ENCODE measurements at regions not wholly inside any gene's neighbourhood (a gene's known extent, or its start where the extent isn't known, plus 50 kb on each side); places are given as distances from the start of the nearest gene placed in this dataset.
"Not testable (repeated sequence)": the region's sequence is repeated elsewhere in the genome, so short reads cannot be mapped to it uniquely, and the experiment has no call there.

GRCh38 chr7:106749165-106749564, 88.2 kb upstream of the CCDC71L start:
- peaks cover 7% of the 10 kb centered on the region for H3K36me3 ChIP-seq (replicated peaks; ENCODE audit: low read depth, low read length)
- H3K27ac ChIP-seq (ENCODE audit: low read length) = no peak overlapping the region
- no peak overlapping the region for H3K9ac ChIP-seq (ENCODE audit: low read length)
- H3K9me3 ChIP-seq (ENCODE audit: insufficient read depth, low read length) = no peaks in the 10 kb centered on the region
- H4K20me1 ChIP-seq (ENCODE audit: insufficient read depth, low read length) = no peaks in the 10 kb centered on the region
- H3K4me2 ChIP-seq (ENCODE audit: low read length) = no peak overlapping the region
- H3K79me2 ChIP-seq (ENCODE audit: low read length) = no peaks in the 10 kb centered on the region
- no peak overlapping the region for H3K4me3 ChIP-seq (ENCODE audit: low read length)
- H3K4me1 ChIP-seq (ENCODE audit: low read length) = peaks cover 62% of the 10 kb centered on the region
- TF ChIP-seq EZH2phosphoT487 (IDR thresholded peaks at IDR 0.05; ENCODE audit: low read depth) (no peak), CTCF (IDR thresholded peaks at IDR 0.05; ENCODE audit: low read depth, low read length) (no peak)
- H2AFZ ChIP-seq (ENCODE audit: low read depth, low read length) = no peak overlapping the region
- no peaks in the 10 kb centered on the region for H3K27me3 ChIP-seq (ENCODE audit: low read depth, low read length)

- Histone ChIP-seq H3K36me3 (replicated peaks; ENCODE audit: low read depth, low read length) (peaks cover 7% of the 10 kb centered on the region), H3K4me1 (ENCODE audit: low read length) (peaks cover 47% of the 10 kb centered on the region), H3K4me3 (ENCODE audit: low read length) (no peak overlapping the region), H3K79me2 (ENCODE audit: low read length) (no peaks in the 10 kb centered on the region), H3K9ac (ENCODE audit: low read length) (no peak overlapping the region), H4K20me1 (ENCODE audit: insufficient read depth, low read length) (no peaks in the 10 kb centered on the region), H3K27me3 (ENCODE audit: low read depth, low read length) (no peaks in the 10 kb centered on the region), H2AFZ (ENCODE audit: low read depth, low read length) (no peak overlapping the region), H3K9me3 (ENCODE audit: insufficient read depth, low read length) (no peaks in the 10 kb centered on the region), H3K27ac (ENCODE audit: low read length) (no peak overlapping the region), H3K4me2 (ENCODE audit: low read length) (no peak overlapping the region)
- TF ChIP-seq EZH2phosphoT487 (IDR thresholded peaks at IDR 0.05; ENCODE audit: low read depth) (no peak), CTCF (IDR thresholded peaks at IDR 0.05; ENCODE audit: low read depth, low read length) (no peak)
Observed at GRCh38 chr7:106750773-106751172, 89.8 kb upstream of the CCDC71L start.

GRCh38 chr7:106752367-106752766, 91.4 kb upstream of the CCDC71L start:
- Histone ChIP-seq H2AFZ (ENCODE audit: low read depth, low read length) (0 out of 2 replicates have a peak overlapping the region, but pooled peaks have one; percentile 49), H3K79me2 (ENCODE audit: low read length) (no peaks in the 10 kb centered on the region), H3K9me3 (ENCODE audit: insufficient read depth, low read length) (no peaks in the 10 kb centered on the region), H3K27me3 (ENCODE audit: low read depth, low read length) (no peaks in the 10 kb centered on the region), H3K36me3 (replicated peaks; ENCODE audit: low read depth, low read length) (peaks cover 11% of the 10 kb centered on the region), H3K4me1 (ENCODE audit: low read length) (peaks cover 41% of the 10 kb centered on the region), H3K27ac (ENCODE audit: low read length) (no peak overlapping the region), H4K20me1 (ENCODE audit: insufficient read depth, low read length) (no peaks in the 10 kb centered on the region), H3K9ac (ENCODE audit: low read length) (no peak overlapping the region), H3K4me3 (ENCODE audit: low read length) (no peak overlapping the region), H3K4me2 (ENCODE audit: low read length) (no peak overlapping the region)
- TF ChIP-seq CTCF (IDR thresholded peaks at IDR 0.05; ENCODE audit: low read depth, low read length) (no peak), EZH2phosphoT487 (IDR thresholded peaks at IDR 0.05; ENCODE audit: low read depth) (no peak)

DNA sequence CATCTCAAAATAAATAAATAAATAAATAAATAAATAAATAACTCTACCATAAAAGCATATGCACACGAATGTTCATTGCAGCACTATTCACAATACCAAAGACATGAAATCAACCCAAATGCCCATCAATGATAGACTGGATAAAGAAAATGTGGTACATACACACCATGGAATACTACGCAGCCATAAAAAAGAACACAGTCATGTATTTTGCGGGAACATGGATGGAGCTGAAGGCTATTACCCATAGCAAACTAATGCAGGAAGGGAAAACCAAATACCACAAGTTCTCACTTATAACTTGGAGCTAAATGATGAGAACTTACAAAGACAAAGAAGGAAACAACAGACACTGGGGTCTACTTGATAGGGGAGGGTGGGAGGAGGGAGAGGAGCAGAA, 94.1 kb upstream of the CCDC71L start:
- not testable (repeated sequence) for H3K4me2 ChIP-seq (ENCODE audit: low read length); H3K36me3 ChIP-seq (replicated peaks; ENCODE audit: low read depth, low read length); H3K9me3 ChIP-seq (ENCODE audit: insufficient read depth, low read length); H3K9ac ChIP-seq (ENCODE audit: low read length); H3K27me3 ChIP-seq (ENCODE audit: low read depth, low read length); H3K4me3 ChIP-seq (ENCODE audit: low read length); H3K79me2 ChIP-seq (ENCODE audit: low read length); H3K27ac ChIP-seq (ENCODE audit: low read length); H2AFZ ChIP-seq (ENCODE audit: low read depth, low read length); H4K20me1 ChIP-seq (ENCODE audit: insufficient read depth, low read length)
- H3K4me1 ChIP-seq (ENCODE audit: low read length) = peaks cover 45% of the 10 kb centered on the region

- TF ChIP-seq EZH2phosphoT487 (IDR thresholded peaks at IDR 0.05; ENCODE audit: low read depth) = no peak
- peaks cover 4% of the 10 kb centered on the region for H3K36me3 ChIP-seq (replicated peaks; ENCODE audit: low read depth, low read length)
- no peak overlapping the region for H3K4me3 ChIP-seq (ENCODE audit: low read length)
- no peaks in the 10 kb centered on the region for H4K20me1 ChIP-seq (ENCODE audit: insufficient read depth, low read length)
- H3K79me2 ChIP-seq (ENCODE audit: low read length) = no peaks in the 10 kb centered on the region
- H2AFZ ChIP-seq (ENCODE audit: low read depth, low read length) = no peak overlapping the region
- H3K9me3 ChIP-seq (ENCODE audit: insufficient read depth, low read length) = no peaks in the 10 kb centered on the region
- no peak overlapping the region for H3K9ac ChIP-seq (ENCODE audit: low read length)
- H3K27ac ChIP-seq (ENCODE audit: low read length) = no peak overlapping the region
- H3K27me3 ChIP-seq (ENCODE audit: low read depth, low read length) = no peaks in the 10 kb centered on the region
- no peak overlapping the region for H3K4me2 ChIP-seq (ENCODE audit: low read length)
- H3K4me1 ChIP-seq (ENCODE audit: low read length) = peaks cover 45% of the 10 kb centered on the region
Observed at GRCh38 chr7:106755641-106756040, 94.7 kb upstream of the CCDC71L start.
